Panc1 (cell line): ENCODE measurements at regions not wholly inside any gene's neighbourhood (a gene's known extent, or its start where the extent isn't known, plus 50 kb on each side); places are given as distances from the start of the nearest gene placed in this dataset.

Experiments used
- ATAC-seq: fragments of 200-7000 bp; cut with Tn5 transposase; 2 replicates; pipeline ENCODE4 v1.9.1; 2020; ENCODE audit warnings: mild to moderate bottlenecking, moderate library complexity
- BruUV-seq: library from RNA; stranded (reverse); fragments of 400-500 nt; replicated peaks from 2 replicates; lab custom pipeline; 2021; lab: Mats Ljungman, UMichigan
- CTCF ChIA-PET: fragments of 300-600 bp; sonication (Branson Sonifier 250); formaldehyde crosslinking; loops from one replicate; lab custom pipeline; 2022; ENCODE audit warnings: antibody characterized with exemption; lab: Charles Lee
- POLR2A ChIA-PET: fragments of 300-600 bp; sonication (Branson Sonifier 250); formaldehyde crosslinking; loops from one replicate; lab custom pipeline; 2022; ENCODE audit warnings: antibody characterized with exemption; lab: Charles Lee
- DNase-seq: peaks from one replicate; pipeline ENCODE4 v3.0.0-alpha.2; 2010; ENCODE audit warnings: low read depth, low spot score
- H3K27ac ChIP-seq: 2 replicates; pipeline ENCODE4 v1.5.1; 2011; ENCODE audit warnings: mild to moderate bottlenecking, low read length, inconsistent platforms
- H3K27me3 ChIP-seq: fragments of 200-500 bp; sonication (Bioruptor generic); 2 replicates; pipeline ENCODE4 v1.6.0; 2014; ENCODE audit warnings: low read length, inconsistent platforms; ENCODE audit not compliant: control insufficient read depth, insufficient read depth
- H3K36me3 ChIP-seq: fragments of 200-500 bp; sonication (Bioruptor generic); 2 replicates; pipeline ENCODE4 v1.5.1; 2014; ENCODE audit warnings: inconsistent platforms, mild to moderate bottlenecking, low read length, moderate library complexity; ENCODE audit not compliant: control insufficient read depth, insufficient read depth
- H3K4me1 ChIP-seq: 2 replicates; pipeline ENCODE4 v1.5.1; 2011; ENCODE audit warnings: inconsistent platforms, mild to moderate bottlenecking, low read length, moderate library complexity; ENCODE audit not compliant: control insufficient read depth, insufficient read depth
- H3K4me3 ChIP-seq, 2 experiments: 2 replicates each; pipeline ENCODE4 v1.5.1; 2011 to 2012; ENCODE audit warnings: low read depth in 2 of 2, low read length in 2 of 2, mild to moderate bottlenecking in 2 of 2, inconsistent platforms in 1 of 2, moderate library complexity in 1 of 2
- H3K9me3 ChIP-seq: fragments of 200-500 bp; sonication (Bioruptor generic); 2 replicates; pipeline ENCODE4 v1.5.1; 2014; ENCODE audit warnings: low read depth, mild to moderate bottlenecking, inconsistent platforms, low read length, moderate library complexity; ENCODE audit not compliant: control insufficient read depth, insufficient read depth
- CTCF ChIP-seq: fragments of 450-650 bp; IDR thresholded peaks from 2 replicates; pipeline ENCODE4 v1.5.1; 2017; ENCODE audit warnings: mild to moderate bottlenecking
- POLR2AphosphoS5 ChIP-seq: IDR thresholded peaks from 2 replicates; pipeline ENCODE4 v1.6.1; 2012; ENCODE audit warnings: mild to moderate bottlenecking, low read depth, low read length, moderate library complexity
- REST ChIP-seq, 2 experiments: IDR thresholded peaks; 2 replicates each; pipeline ENCODE4 v1.6.1; 2011 to 2012; ENCODE audit warnings: low read depth in 2 of 2, control low read depth in 1 of 2, low read length in 1 of 2, mild to moderate bottlenecking in 1 of 2, moderate library complexity in 1 of 2; ENCODE audit not compliant: insufficient read depth in 1 of 2
- SIN3A ChIP-seq: IDR thresholded peaks from 2 replicates; pipeline ENCODE4 v1.6.1; 2012; ENCODE audit warnings: low read depth, mild to moderate bottlenecking, low read length, moderate library complexity, borderline replicate concordance; ENCODE audit not compliant: insufficient read depth
- TCF7L2 ChIP-seq: IDR thresholded peaks from 2 replicates; pipeline ENCODE4 v1.6.1; 2011; ENCODE audit warnings: mild to moderate bottlenecking, low read depth, low read length, inconsistent platforms
- in situ Hi-C: cut with HindIII; loops from 2 replicates; pipeline ENCODE4 v1.10.0; 2016; ENCODE audit warnings: low sequenced_read_pairs, low pct_unique_long_range_greater_than_20kb
- intact Hi-C: fragments of 100-400 bp; cut with micrococcal nuclease; formaldehyde crosslinking; loops from one replicate; pipeline ENCODE4 v1.10.0; 2022; ENCODE audit not compliant: unreplicated experiment

GRCh38 chr7:131670406-131670805 is 114.0 kb upstream of the PODXL start:
- H3K4me3 ChIP-seq: no peak overlapping the region
- DNase-seq (no peak), ATAC-seq (no peak)
- H3K27me3 ChIP-seq: peaks cover 13% of the 10 kb centered on the region
- H3K4me1 ChIP-seq: no peaks in the 10 kb centered on the region
- BruUV-seq: no TSS peak
- POLR2A ChIA-PET: no interaction called here
- no peaks in the 10 kb centered on the region for H3K36me3 ChIP-seq
- in situ Hi-C loops (no loop called here), intact Hi-C loops (no loop called here)
- no peak overlapping the region for H3K27ac ChIP-seq
- CTCF ChIA-PET: no interaction called here
- no peaks in the 10 kb centered on the region for H3K9me3 ChIP-seq
- no peak for TF ChIP-seq CTCF
- TF ChIP-seq REST (IDR thresholded peaks at IDR 0.05; ENCODE audit: insufficient read depth in 1 of 2, low read depth in 2 of 2, low read length in 1 of 2): no peak
- TF ChIP-seq POLR2AphosphoS5: no peak
- TF ChIP-seq SIN3A: no peak
- no peak for TF ChIP-seq TCF7L2

GRCh38 chr7:131667699-131668098 is 111.3 kb upstream of the PODXL start:
- no peak overlapping the region for H3K4me3 ChIP-seq
- H3K27ac ChIP-seq: no peak overlapping the region
- intact Hi-C loops: no loop called here
- peaks cover 10% of the 10 kb centered on the region for H3K27me3 ChIP-seq
- no peak for DNase-seq
- in situ Hi-C loops: no loop called here
- CTCF ChIA-PET: no interaction called here
- no TSS peak for BruUV-seq
- no peak for ATAC-seq
- H3K4me1 ChIP-seq: no peaks in the 10 kb centered on the region
- no peaks in the 10 kb centered on the region for H3K9me3 ChIP-seq
- POLR2A ChIA-PET: interaction anchor here (0.6 kb wide), 2 partner anchors 8 to 26 kb away, joined by 3 to 5 read pairs; no protein-coding TSS in a partner anchor
- no peaks in the 10 kb centered on the region for H3K36me3 ChIP-seq
- no peak for TF ChIP-seq SIN3A
- no peak for TF ChIP-seq POLR2AphosphoS5
- TF ChIP-seq REST (IDR thresholded peaks at IDR 0.05; ENCODE audit: insufficient read depth in 1 of 2, low read depth in 2 of 2, low read length in 1 of 2): no peak
- no peak for TF ChIP-seq CTCF
- TF ChIP-seq TCF7L2: no peak
